ENCODE measurements at regions not wholly inside any gene's neighbourhood (a gene's known extent, or its start where the extent isn't known, plus 50 kb on each side); places are given as distances from the start of the nearest gene placed in this dataset.

GRCh38 chr1:95983831-95984230 lies 737.8 kb upstream of the PTBP2 start:
- no peak overlapping the region for H3K27ac ChIP-seq (ENCODE audit: extremely low read depth, low read depth, low read length)
- H3K79me2 ChIP-seq (ENCODE audit: control insufficient read depth, insufficient read depth, low read length), result no peaks in the 10 kb centered on the region
- H3K36me3 ChIP-seq (ENCODE audit: control insufficient read depth, insufficient read depth, low read length), result no peaks in the 10 kb centered on the region
- BruUV-seq (replicated peaks), result no TSS peak
- H3K9ac ChIP-seq (ENCODE audit: insufficient read depth in 1 of 2, low read depth in 2 of 2, low read length in 2 of 2), result no peak overlapping the region
- ChIA-PET POLR2A (no interaction called here), CTCF (ENCODE audit: low intra/inter-chr PET ratio) (no interaction called here)
- H3K27me3 ChIP-seq (ENCODE audit: control insufficient read depth in 2 of 2, insufficient read depth in 2 of 2, low read length in 2 of 2), result no peaks in the 10 kb centered on the region
- DNase-seq (ENCODE audit: extremely low read depth in 1 of 4, low spot score in 3 of 4) (no peak), FAIRE-seq (no peak), ATAC-seq (no peak)
- in situ Hi-C loops (cut with MboI) (no loop called here), intact Hi-C loops (cut with micrococcal nuclease) (no loop called here)
- H3K4me1 ChIP-seq (replicated peaks in 1 of 2; ENCODE audit: control insufficient read depth in 2 of 2, insufficient read depth in 2 of 2, low read length in 2 of 2), result no peaks in the 10 kb centered on the region
- no peaks in the 10 kb centered on the region for H3K9me3 ChIP-seq (replicated peaks; ENCODE audit: control insufficient read depth, insufficient read depth, low read depth, low read length)
- H4K20me1 ChIP-seq (replicated peaks; ENCODE audit: control insufficient read depth, insufficient read depth, low read length), result no peaks in the 10 kb centered on the region
- no peak overlapping the region for H3K4me3 ChIP-seq
- H2AFZ ChIP-seq (ENCODE audit: low read depth, low read length), result no peak overlapping the region
- TF ChIP-seq ARID4B (CRISPR knock-in tag; IDR thresholded peaks at IDR 0.05) (no peak), SMARCE1 (IDR thresholded peaks at IDR 0.05) (no peak), ZKSCAN1 (IDR thresholded peaks at IDR 0.05; ENCODE audit: low read depth, low read length) (no peak), NUFIP1 (IDR thresholded peaks at IDR 0.05; ENCODE audit: partially characterized antibody) (no peak), PCBP2 (IDR thresholded peaks at IDR 0.05; ENCODE audit: low read depth, low read length, poor library complexity, severe bottlenecking) (no peak), NR2C1 (IDR thresholded peaks at IDR 0.05) (no peak), NR2C1 (tag; IDR thresholded peaks at IDR 0.05) (no peak), SMAD3 (CRISPR knock-in tag; conservative IDR thresholded peaks at IDR 0.05) (no peak), CC2D1A (IDR thresholded peaks at IDR 0.05) (no peak), EP400 (IDR thresholded peaks at IDR 0.05) (no peak), EP300 (IDR thresholded peaks at IDR 0.05; ENCODE audit: low read length) (no peak), KLF13 (tag; IDR thresholded peaks at IDR 0.05; ENCODE audit: borderline replicate concordance, low read depth) (no peak), RFX1 (IDR thresholded peaks at IDR 0.05) (no peak), ZNF263 (CRISPR knock-in tag; IDR thresholded peaks at IDR 0.05; ENCODE audit: borderline replicate concordance) (no peak), BRD9 (IDR thresholded peaks at IDR 0.05; ENCODE audit: low read depth, partially characterized antibody) (no peak), HOMEZ (CRISPR knock-in tag; IDR thresholded peaks at IDR 0.05) (no peak)
- H3K9me1 ChIP-seq (ENCODE audit: control insufficient read depth, insufficient read depth, low read length), result no peaks in the 10 kb centered on the region
- H3K4me2 ChIP-seq (ENCODE audit: insufficient read depth, low read length), result no peak overlapping the region
